Gastrocnemius medialis (tissue), 4 donors: ENCODE measurements at regions not wholly inside any gene's neighbourhood (a gene's known extent, or its start where the extent isn't known, plus 50 kb on each side); places are given as distances from the start of the nearest gene placed in this dataset.

Source experiments
- CTCF ChIP-seq, 5 experiments: fragments of 450-650 bp in 3 of 5; fragments of 200-600 bp in 2 of 5; sonication (generic) in 2 of 5; IDR thresholded peaks in 4 of 5; conservative IDR thresholded peaks in 1 of 5; 1 replicate in 4 of 5; 2 replicates in 1 of 5; pipeline ENCODE4 v1.5.1; 2016 to 2019; ENCODE audit warnings: antibody characterized with exemption in 5 of 5, mild to moderate bottlenecking in 3 of 5, moderate library complexity in 3 of 5
- POLR2A ChIP-seq, 2 donors: fragments of 450-650 bp; IDR thresholded peaks; one replicate each; pipeline ENCODE4 v1.6.1; 2017; ENCODE audit warnings: antibody characterized with exemption in 2 of 2, mild to moderate bottlenecking in 2 of 2, moderate library complexity in 2 of 2

GRCh38 chr13:89279374-89279773, 1608.2 kb downstream of the SLITRK5 start:
- TF ChIP-seq POLR2A (IDR thresholded peaks at IDR 0.05) (no peak), CTCF (IDR thresholded peaks at IDR 0.05 in 4 of 5, conservative IDR thresholded peaks at IDR 0.05 in 1 of 5) (no peak)
